Suprapubic skin (tissue), 3 donors: ENCODE measurements at regions not wholly inside any gene's neighbourhood (a gene's known extent, or its start where the extent isn't known, plus 50 kb on each side); places are given as distances from the start of the nearest gene placed in this dataset.

Experiments used
- EP300 ChIP-seq: sonication (generic); formaldehyde crosslinking; IDR thresholded peaks from one replicate; pipeline ENCODE4 v1.6.1; 2017; ENCODE audit warnings: antibody characterized with exemption
- POLR2A ChIP-seq, 2 donors: fragments of 450-650 bp; IDR thresholded peaks; one replicate each; pipeline ENCODE4 v1.6.1; 2017; ENCODE audit warnings: antibody characterized with exemption in 2 of 2, mild to moderate bottlenecking in 2 of 2, moderate library complexity in 2 of 2
- TF ChIP-seq, protein P1 (sequence below), 2 donors: fragments of 200-600 bp in 1 of 2; fragments of 450-650 bp in 1 of 2; sonication (generic) in 1 of 2; IDR thresholded peaks; one replicate each; pipeline ENCODE4 v1.5.1; 2016 to 2019; ENCODE audit warnings: antibody characterized with exemption in 2 of 2, mild to moderate bottlenecking in 1 of 2, moderate library complexity in 1 of 2

DNA sequence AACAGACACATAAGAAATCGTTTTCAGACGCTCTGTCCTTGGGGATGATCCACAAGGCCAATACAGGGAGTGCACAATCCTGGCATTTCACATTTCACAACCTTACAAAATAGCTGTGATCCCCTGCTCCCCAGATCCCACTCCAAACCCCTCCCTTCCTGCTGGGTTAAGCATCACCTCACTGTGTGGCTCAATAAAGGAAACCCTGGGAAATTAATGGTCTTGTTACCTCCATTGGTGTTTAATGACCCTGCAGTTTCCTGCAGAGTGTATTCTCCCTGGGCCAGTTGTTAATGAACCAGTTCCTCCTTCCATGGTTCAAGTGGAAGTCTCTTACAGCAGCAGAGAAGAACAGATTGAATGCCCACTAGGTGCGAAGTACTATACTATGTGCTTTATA lies 334.7 kb downstream of the OMA1 start:
- TF ChIP-seq, protein P1, sequence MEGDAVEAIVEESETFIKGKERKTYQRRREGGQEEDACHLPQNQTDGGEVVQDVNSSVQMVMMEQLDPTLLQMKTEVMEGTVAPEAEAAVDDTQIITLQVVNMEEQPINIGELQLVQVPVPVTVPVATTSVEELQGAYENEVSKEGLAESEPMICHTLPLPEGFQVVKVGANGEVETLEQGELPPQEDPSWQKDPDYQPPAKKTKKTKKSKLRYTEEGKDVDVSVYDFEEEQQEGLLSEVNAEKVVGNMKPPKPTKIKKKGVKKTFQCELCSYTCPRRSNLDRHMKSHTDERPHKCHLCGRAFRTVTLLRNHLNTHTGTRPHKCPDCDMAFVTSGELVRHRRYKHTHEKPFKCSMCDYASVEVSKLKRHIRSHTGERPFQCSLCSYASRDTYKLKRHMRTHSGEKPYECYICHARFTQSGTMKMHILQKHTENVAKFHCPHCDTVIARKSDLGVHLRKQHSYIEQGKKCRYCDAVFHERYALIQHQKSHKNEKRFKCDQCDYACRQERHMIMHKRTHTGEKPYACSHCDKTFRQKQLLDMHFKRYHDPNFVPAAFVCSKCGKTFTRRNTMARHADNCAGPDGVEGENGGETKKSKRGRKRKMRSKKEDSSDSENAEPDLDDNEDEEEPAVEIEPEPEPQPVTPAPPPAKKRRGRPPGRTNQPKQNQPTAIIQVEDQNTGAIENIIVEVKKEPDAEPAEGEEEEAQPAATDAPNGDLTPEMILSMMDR (IDR thresholded peaks at IDR 0.05), result no peak
- no peak for TF ChIP-seq POLR2A (IDR thresholded peaks at IDR 0.05)
- TF ChIP-seq EP300, result no peak
